HEK293 (cell line): ENCODE measurements at regions not wholly inside any gene's neighbourhood (a gene's known extent, or its start where the extent isn't known, plus 50 kb on each side); places are given as distances from the start of the nearest gene placed in this dataset.

ENCODE experiments used
- BCL6B ChIP-seq: fragments of 450-650 bp; formaldehyde crosslinking; IDR thresholded peaks from 2 replicates; pipeline ENCODE4 v1.5.1; 2017; ENCODE audit warnings: missing biosample characterization, missing genetic modification characterization
- CTCF ChIP-seq: fragments of 450-650 bp; formaldehyde crosslinking; IDR thresholded peaks from 2 replicates; pipeline ENCODE4 v1.5.1; 2016; ENCODE audit warnings: missing biosample characterization, missing genetic modification characterization
- REST ChIP-seq: fragments of 450-650 bp; formaldehyde crosslinking; IDR thresholded peaks from 2 replicates; pipeline ENCODE4 v1.5.1; 2016; ENCODE audit warnings: missing biosample characterization, missing genetic modification characterization
- SCRT2 ChIP-seq: fragments of 450-650 bp; formaldehyde crosslinking; IDR thresholded peaks from 2 replicates; pipeline ENCODE4 v1.5.1; 2016; ENCODE audit warnings: missing biosample characterization, missing genetic modification characterization
- ZBTB11 ChIP-seq: fragments of 450-650 bp; formaldehyde crosslinking; conservative IDR thresholded peaks from 2 replicates; pipeline ENCODE4 v1.5.1; 2016; ENCODE audit warnings: low read depth, missing biosample characterization, missing genetic modification characterization
- ZIC2 ChIP-seq: fragments of 450-650 bp; formaldehyde crosslinking; IDR thresholded peaks from 2 replicates; pipeline ENCODE4 v1.5.1; 2016; ENCODE audit warnings: missing biosample characterization, missing genetic modification characterization
- ZNF223 ChIP-seq: fragments of 450-650 bp; formaldehyde crosslinking; IDR thresholded peaks from 2 replicates; pipeline ENCODE4 v1.5.1; 2016; ENCODE audit warnings: missing biosample characterization, missing genetic modification characterization
- ZNF24 ChIP-seq: fragments of 450-650 bp; formaldehyde crosslinking; IDR thresholded peaks from 2 replicates; pipeline ENCODE4 v1.5.1; 2016; ENCODE audit warnings: missing biosample characterization, missing genetic modification characterization
- ZNF280D ChIP-seq: fragments of 450-650 bp; formaldehyde crosslinking; IDR thresholded peaks from 2 replicates; pipeline ENCODE4 v1.5.1; 2016; ENCODE audit warnings: missing biosample characterization, missing genetic modification characterization
- ZNF747 ChIP-seq: fragments of 450-650 bp; formaldehyde crosslinking; IDR thresholded peaks from 2 replicates; pipeline ENCODE4 v1.5.1; 2016; ENCODE audit warnings: missing biosample characterization, missing genetic modification characterization

GRCh38 chr4:96603641-96604040, 763.7 kb downstream of the PDHA2 start:
- TF ChIP-seq ZIC2 (tag by site-specific recombination) (no peak), ZBTB11 (tag by site-specific recombination) (no peak), ZNF24 (tag by site-specific recombination) (no peak), SCRT2 (tag by site-specific recombination) (no peak), CTCF (tag by site-specific recombination) (no peak), ZNF747 (no peak), BCL6B (tag by site-specific recombination) (no peak), ZNF223 (no peak), ZNF280D (no peak), REST (tag by site-specific recombination) (no peak)
